NCI-H1417 (cell line): ENCODE measurements at regions not wholly inside any gene's neighbourhood (a gene's known extent, or its start where the extent isn't known, plus 50 kb on each side); places are given as distances from the start of the nearest gene placed in this dataset.
"Not testable (repeated sequence)": the region's sequence is repeated elsewhere in the genome, so short reads cannot be mapped to it uniquely, and the experiment has no call there.

ENCODE experiments used
- DNase-seq, 3 experiments: peaks; one replicate each; lab custom pipeline; 2025; lab: John Stamatoyannopoulos, UW

DNA sequence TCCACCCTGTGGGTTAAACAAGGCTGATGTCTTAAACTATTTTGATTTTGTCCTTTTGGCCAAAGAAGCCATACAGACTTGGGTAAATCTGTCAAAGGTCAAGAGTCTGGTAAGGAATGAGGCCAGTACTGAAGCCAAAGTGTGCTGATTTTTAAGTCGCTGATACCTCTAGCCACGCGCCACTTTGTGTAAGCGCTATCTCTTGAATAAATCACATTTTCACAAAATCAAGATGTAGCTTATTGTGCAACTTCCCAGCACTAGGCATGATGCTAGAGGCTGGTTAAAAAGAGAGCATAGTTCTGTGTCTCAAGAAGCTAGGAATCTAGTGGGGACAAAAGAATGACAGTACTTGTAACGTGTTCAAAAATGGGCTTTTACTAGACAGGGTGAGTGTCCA, 510.6 kb upstream of the RAB6C start:
- DNase-seq, result no peak

DNA sequence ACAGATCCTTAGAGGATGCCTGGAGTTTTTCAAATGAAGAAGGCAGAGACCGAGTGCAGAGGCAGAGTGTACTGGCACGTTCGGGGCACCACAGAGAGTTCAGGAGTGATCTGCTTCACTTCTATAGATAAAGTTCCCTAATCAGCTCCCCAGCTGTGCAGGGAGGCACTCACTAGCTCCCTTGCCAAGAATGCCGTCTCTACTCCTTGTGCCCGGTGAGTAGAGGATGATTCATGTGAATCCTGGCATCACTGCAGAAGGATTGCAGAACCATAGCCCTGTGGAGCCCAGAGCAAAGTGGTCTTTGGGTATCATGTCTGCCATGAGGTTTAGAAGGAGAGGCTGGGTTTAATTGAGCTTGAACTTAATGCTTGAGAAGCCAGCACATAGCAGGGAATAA, 510.1 kb upstream of the RAB6C start:
- no peak for DNase-seq

GRCh38 chr2:129469871-129470270, 509.6 kb upstream of the RAB6C start:
- DNase-seq, result no peak

DNA sequence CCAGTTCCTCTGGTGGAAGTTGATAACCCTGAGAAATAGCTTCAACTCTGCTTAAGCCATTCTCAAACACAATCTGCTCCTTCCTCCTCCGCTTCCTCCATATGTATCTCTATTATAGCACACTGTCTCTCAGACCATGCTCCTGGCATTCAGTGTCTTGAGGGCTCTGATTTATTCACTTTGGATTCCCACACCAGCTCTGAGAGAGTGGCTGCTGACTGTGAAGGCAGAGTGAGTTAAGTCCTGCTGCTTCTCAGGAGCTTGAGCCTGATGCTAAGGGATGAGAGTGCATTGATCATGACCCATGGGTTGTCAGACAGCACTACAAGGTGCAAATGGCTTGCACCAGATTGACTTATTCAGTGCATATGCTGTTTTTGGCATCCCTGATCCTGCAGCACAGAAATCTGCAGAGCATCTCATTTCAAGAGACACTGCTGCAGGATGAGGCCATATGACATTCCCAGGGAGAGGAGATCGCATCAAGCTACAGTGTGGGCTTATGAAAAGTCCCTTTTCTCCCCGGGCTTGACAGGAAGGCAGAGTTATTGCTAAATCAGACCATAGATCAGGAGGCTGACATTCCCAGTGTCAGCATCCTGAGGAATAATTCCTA, 500.5 kb upstream of the RAB6C start:
- no peak for DNase-seq

GRCh38 chr2:129479892-129480291, 499.6 kb upstream of the RAB6C start:
- no peak for DNase-seq

DNA sequence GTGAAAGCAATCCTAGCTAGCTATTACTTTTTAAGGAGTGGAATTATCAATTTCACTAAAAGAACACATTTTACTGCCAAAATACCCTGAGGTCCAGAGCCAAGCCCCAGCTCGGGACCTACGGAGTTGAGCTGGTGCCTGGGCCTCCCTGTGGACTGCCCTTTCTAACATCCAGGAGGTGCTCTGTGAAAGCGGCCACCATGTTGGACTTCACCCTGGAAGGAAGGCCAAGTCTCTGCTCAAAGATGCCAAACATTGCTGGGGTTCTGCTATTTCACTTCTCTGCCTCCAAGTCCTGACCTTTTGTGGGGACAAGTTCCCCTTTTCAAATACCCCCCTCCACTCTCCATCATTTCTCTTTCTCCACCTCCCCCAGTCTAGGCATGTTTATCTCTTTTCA, 498.7 kb upstream of the RAB6C start:
- no peak for DNase-seq

DNA sequence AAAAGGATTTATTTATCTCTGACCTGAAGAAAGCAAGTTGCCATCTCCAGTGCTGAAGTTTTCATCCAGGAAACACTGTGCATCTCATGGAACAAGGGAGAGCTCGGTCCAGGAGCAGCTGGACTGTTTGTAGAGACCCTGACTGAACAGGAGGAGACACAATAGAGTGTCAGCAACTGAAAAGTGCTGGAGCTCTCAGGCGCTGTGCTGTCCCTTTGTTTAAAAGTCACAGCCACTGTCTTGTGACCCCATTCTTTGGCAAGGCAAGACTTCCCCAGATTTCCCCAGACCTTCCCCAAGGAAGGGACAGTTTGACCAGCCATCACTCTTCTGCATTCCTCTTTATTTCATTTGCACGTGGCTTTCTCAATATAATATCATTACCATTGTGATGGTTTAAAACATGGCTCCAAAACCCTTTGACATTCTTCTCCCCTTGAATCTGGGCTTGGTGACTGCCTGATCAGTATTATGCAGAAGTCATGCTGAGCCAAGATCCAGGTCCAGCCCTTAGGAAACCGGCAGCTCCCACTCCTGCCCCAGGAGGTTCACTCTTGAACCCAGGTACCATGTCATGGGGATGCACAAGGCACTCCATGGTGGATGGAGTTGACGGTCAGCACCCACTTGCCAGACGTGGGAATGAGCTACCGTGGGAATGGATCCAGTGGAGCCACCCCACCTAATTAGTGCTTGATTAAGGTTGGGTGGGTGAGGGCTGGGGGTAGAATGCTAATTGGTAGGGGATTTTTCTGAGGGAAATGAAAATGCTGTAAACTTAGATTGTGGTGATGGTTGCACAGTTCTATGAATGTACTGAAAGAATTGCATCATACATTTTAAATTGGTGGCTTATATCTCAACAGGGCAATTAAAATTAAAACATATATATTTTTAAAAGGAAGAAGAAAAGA, 497.9 kb upstream of the RAB6C start:
- DNase-seq, result no peak

GRCh38 chr2:129482626-129483025, 496.8 kb upstream of the RAB6C start:
- DNase-seq, result no peak

GRCh38 chr2:129483366-129483765, 496.1 kb upstream of the RAB6C start:
- no peak for DNase-seq

GRCh38 chr2:129484999-129485897, 494.2 kb upstream of the RAB6C start:
- no peak for DNase-seq

- DNase-seq, result no peak
Measured at GRCh38 chr2:129488376-129488775, 491.1 kb upstream of the RAB6C start.

DNA sequence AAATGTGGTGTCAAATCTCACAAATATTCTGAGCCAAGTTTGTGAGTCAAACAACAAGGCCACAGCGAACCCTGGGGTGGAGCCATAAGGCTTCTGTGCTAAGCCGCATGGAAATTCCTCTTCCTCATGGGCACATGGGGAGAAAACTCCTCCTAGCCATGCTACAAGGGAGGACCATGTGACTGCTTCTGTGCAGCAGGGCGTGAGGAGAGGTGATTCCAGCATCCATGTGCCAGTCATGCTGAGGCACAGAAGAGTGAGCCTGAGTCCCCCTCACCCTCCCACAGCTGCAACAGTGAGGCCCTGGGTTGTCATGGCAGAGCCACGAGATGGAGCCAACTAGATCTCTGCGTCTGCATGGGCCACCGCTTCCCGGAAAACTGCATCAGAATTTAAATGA, 488.8 kb upstream of the RAB6C start:
- DNase-seq, result no peak

- DNase-seq, result no peak
Measured at GRCh38 chr2:129491308-129491707, 488.2 kb upstream of the RAB6C start.

GRCh38 chr2:129492548-129492947, 486.9 kb upstream of the RAB6C start:
- DNase-seq, result no peak

- DNase-seq, result no peak
Measured at GRCh38 chr2:129499747-129500146, 479.7 kb upstream of the RAB6C start.

DNA sequence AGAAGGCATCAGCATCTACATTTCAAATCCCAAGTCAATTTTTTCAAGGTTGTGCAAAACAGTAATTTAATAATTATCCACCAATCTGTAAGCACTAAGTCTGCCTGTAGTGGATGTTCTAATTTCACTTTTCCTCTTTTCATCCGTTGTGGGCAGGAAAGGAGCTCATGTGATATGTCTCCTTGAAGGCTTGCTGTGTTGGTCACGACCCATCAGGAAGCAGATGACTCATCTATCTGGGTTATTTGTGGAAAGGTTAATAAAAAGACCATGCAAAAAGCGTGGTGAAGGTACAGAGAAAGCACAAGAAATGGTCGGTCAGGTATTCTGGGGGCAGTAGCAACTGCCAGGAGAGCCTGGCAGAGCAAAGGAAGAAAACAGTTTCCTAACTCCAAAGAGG, 476.7 kb upstream of the RAB6C start:
- no peak for DNase-seq

DNA sequence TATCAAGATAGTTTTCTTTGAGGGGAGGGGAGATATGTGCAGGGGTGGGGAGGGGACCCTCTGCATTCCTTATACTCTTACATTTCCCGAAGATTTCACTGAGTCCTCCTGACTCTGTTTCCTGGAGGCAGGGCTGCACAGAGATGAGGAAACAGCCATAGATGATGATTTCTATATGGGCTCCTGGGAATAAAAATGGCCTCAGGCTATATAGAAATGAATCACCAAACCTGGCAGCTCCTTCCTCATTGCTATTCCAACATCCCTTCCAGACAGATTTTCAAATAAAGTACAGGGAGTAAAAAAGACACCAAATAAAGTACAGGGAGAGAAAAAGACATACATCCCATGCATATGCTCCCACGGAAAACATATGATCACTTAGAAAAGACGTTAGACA, 474.8 kb upstream of the RAB6C start:
- DNase-seq, result no peak

GRCh38 chr2:129518937-129519336, 460.5 kb upstream of the RAB6C start:
- no peak for DNase-seq

GRCh38 chr2:129532158-129532557, 447.3 kb upstream of the RAB6C start:
- not testable (repeated sequence) for DNase-seq

GRCh38 chr2:129548880-129549279, 430.6 kb upstream of the RAB6C start:
- DNase-seq, result no peak

- no peak for DNase-seq
Measured at GRCh38 chr2:129550536-129550935, 428.9 kb upstream of the RAB6C start.

- no peak for DNase-seq
Measured at GRCh38 chr2:129554373-129554772, 425.1 kb upstream of the RAB6C start.

GRCh38 chr2:129559101-129559500, 420.4 kb upstream of the RAB6C start:
- DNase-seq, result no peak
